HG02885 (cell line): ENCODE measurements at regions not wholly inside any gene's neighbourhood (a gene's known extent, or its start where the extent isn't known, plus 50 kb on each side); places are given as distances from the start of the nearest gene placed in this dataset.
"Not testable (repeated sequence)": the region's sequence is repeated elsewhere in the genome, so short reads cannot be mapped to it uniquely, and the experiment has no call there.

Source experiments
- ATAC-seq: cut with Tn5 transposase; IDR thresholded peaks from one replicate; pipeline ENCODE4 v1.9.1; 2021; ENCODE audit warnings: mild to moderate bottlenecking; ENCODE audit not compliant: unreplicated experiment, poor library complexity

- no peak for ATAC-seq
Measured at GRCh38 chr6:71190809-71191208, 97.8 kb upstream of the OGFRL1 start.

GRCh38 chr6:71194724-71195123 lies 93.9 kb upstream of the OGFRL1 start:
- ATAC-seq, result no peak

GRCh38 chr6:71197267-71197666 lies 91.3 kb upstream of the OGFRL1 start:
- no peak for ATAC-seq

GRCh38 chr6:71197780-71198179 lies 90.8 kb upstream of the OGFRL1 start:
- ATAC-seq, result no peak

GRCh38 chr6:71198908-71199307 lies 89.7 kb upstream of the OGFRL1 start:
- no peak for ATAC-seq

GRCh38 chr6:71199736-71200135 lies 88.9 kb upstream of the OGFRL1 start:
- ATAC-seq, result no peak

- ATAC-seq, result no peak
Measured at GRCh38 chr6:71203206-71203605, 85.4 kb upstream of the OGFRL1 start.

GRCh38 chr6:71204741-71205140 lies 83.9 kb upstream of the OGFRL1 start:
- no peak for ATAC-seq

GRCh38 chr6:71205336-71205956 lies 83.2 kb upstream of the OGFRL1 start:
- ATAC-seq, result no peak

GRCh38 chr6:71206089-71206488 lies 82.5 kb upstream of the OGFRL1 start:
- ATAC-seq, result no peak

GRCh38 chr6:71209206-71209605 lies 79.4 kb upstream of the OGFRL1 start:
- no peak for ATAC-seq

GRCh38 chr6:71209626-71210025 lies 79.0 kb upstream of the OGFRL1 start:
- ATAC-seq, result no peak

GRCh38 chr6:71211799-71212198 lies 76.8 kb upstream of the OGFRL1 start:
- ATAC-seq, result no peak

- no peak for ATAC-seq
Measured at GRCh38 chr6:71220466-71220865, 68.1 kb upstream of the OGFRL1 start.

- no peak for ATAC-seq
Measured at GRCh38 chr6:71222671-71223070, 65.9 kb upstream of the OGFRL1 start.

- ATAC-seq, result no peak
Measured at GRCh38 chr6:71224011-71224410, 64.6 kb upstream of the OGFRL1 start.

- ATAC-seq, result no peak
Measured at GRCh38 chr6:71226151-71226550, 62.5 kb upstream of the OGFRL1 start.

- ATAC-seq, result no peak
Measured at GRCh38 chr6:71228461-71229041, 60.1 kb upstream of the OGFRL1 start.

- no peak for ATAC-seq
Measured at GRCh38 chr6:71229477-71229876, 59.1 kb upstream of the OGFRL1 start.

GRCh38 chr6:71232890-71233289 lies 55.7 kb upstream of the OGFRL1 start:
- not testable (repeated sequence) for ATAC-seq

- no peak for ATAC-seq
Measured at GRCh38 chr6:71236926-71237434, 51.6 kb upstream of the OGFRL1 start.

- no peak for ATAC-seq
Measured at GRCh38 chr6:71238351-71238750, 50.3 kb upstream of the OGFRL1 start.
